Retinal pigment epithelial cell (primary cell): ENCODE measurements at regions not wholly inside any gene's neighbourhood (a gene's known extent, or its start where the extent isn't known, plus 50 kb on each side); places are given as distances from the start of the nearest gene placed in this dataset.

Experiments used
- DNase-seq: peaks from one replicate; pipeline ENCODE4 v3.0.0-alpha.2; 2010; ENCODE audit warnings: low read depth
- H3K4me3 ChIP-seq: 2 replicates; pipeline ENCODE4 v1.5.1; 2011; ENCODE audit warnings: mild to moderate bottlenecking, low read length, control low read depth, moderate library complexity
- CTCF ChIP-seq: conservative IDR thresholded peaks from 2 replicates; pipeline ENCODE4 v1.5.1; 2011; ENCODE audit warnings: low read depth, low read length, control low read depth, inconsistent platforms

GRCh38 chr11:13907678-13908077 lies 54.8 kb upstream of the SPON1 start:
- TF ChIP-seq CTCF = no peak
- no peak overlapping the region for H3K4me3 ChIP-seq

GRCh38 chr11:13908535-13908934 lies 54.0 kb upstream of the SPON1 start:
- no peak for DNase-seq
- H3K4me3 ChIP-seq = no peak overlapping the region
- TF ChIP-seq CTCF = no peak

More at GRCh38 chr11:13907678-13908077, 54.8 kb upstream of the SPON1 start:
- DNase-seq = no peak
